Fibroblast of lung (primary cell): ENCODE measurements at regions not wholly inside any gene's neighbourhood (a gene's known extent, or its start where the extent isn't known, plus 50 kb on each side); places are given as distances from the start of the nearest gene placed in this dataset.

Source experiments
- DNase-seq, 2 donors: peaks; one replicate each; pipeline versions ENCODE4 v3.0.0 to v3.0.0-alpha.2; 2010; ENCODE audit warnings: low read depth in 2 of 2
- H2AFZ ChIP-seq: 2 replicates; pipeline ENCODE4 v1.5.1; 2012; ENCODE audit warnings: low read length, control low read depth, inconsistent platforms
- H3K27ac ChIP-seq: 2 replicates; pipeline ENCODE4 v1.5.1; 2011; ENCODE audit warnings: low read length, control low read depth; ENCODE audit not compliant: insufficient read depth
- H3K27me3 ChIP-seq: 2 replicates; pipeline ENCODE4 v1.5.1; 2011; ENCODE audit warnings: mild to moderate bottlenecking, low read length; ENCODE audit not compliant: control insufficient read depth, insufficient read depth
- H3K36me3 ChIP-seq: 2 replicates; pipeline ENCODE4 v1.5.1; 2011; ENCODE audit warnings: low read length; ENCODE audit not compliant: control insufficient read depth, insufficient read depth
- H3K4me1 ChIP-seq: 2 replicates; pipeline ENCODE4 v1.5.1; 2011; ENCODE audit warnings: low read length; ENCODE audit not compliant: control insufficient read depth, insufficient read depth; ENCODE audit errors: extremely low read depth
- H3K4me2 ChIP-seq: 2 replicates; pipeline ENCODE4 v1.5.1; 2011; ENCODE audit warnings: low read length, control low read depth; ENCODE audit not compliant: insufficient read depth; ENCODE audit errors: extremely low read depth
- H3K4me3 ChIP-seq, 4 experiments: fragments of 200-600 bp in 1 of 4; sonication (generic) in 1 of 4; replicated peaks in 1 of 4; 2 replicates each; pipeline ENCODE4 v1.5.1; 2011 to 2016; ENCODE audit warnings: low read length in 4 of 4, low read depth in 3 of 4, mild to moderate bottlenecking in 3 of 4, control low read depth in 2 of 4, inconsistent platforms in 1 of 4, mixed read lengths in 1 of 4; ENCODE audit not compliant: insufficient read depth in 1 of 4; ENCODE audit errors: control extremely low read depth in 1 of 4
- H3K79me2 ChIP-seq: 2 replicates; pipeline ENCODE4 v1.5.1; 2012; ENCODE audit warnings: mild to moderate bottlenecking, low read length, inconsistent platforms; ENCODE audit not compliant: control insufficient read depth, insufficient read depth
- H3K9ac ChIP-seq: 2 replicates; pipeline ENCODE4 v1.5.1; 2011; ENCODE audit warnings: mild to moderate bottlenecking, low read length, control low read depth; ENCODE audit not compliant: insufficient read depth
- H3K9me3 ChIP-seq: 2 replicates; pipeline ENCODE4 v1.5.1; 2012; ENCODE audit warnings: low read depth, low read length; ENCODE audit not compliant: control insufficient read depth, insufficient read depth
- H4K20me1 ChIP-seq: 2 replicates; pipeline ENCODE4 v1.5.1; 2011; ENCODE audit warnings: low read length; ENCODE audit not compliant: control insufficient read depth, insufficient read depth; ENCODE audit errors: extremely low read depth
- CTCF ChIP-seq, 2 donors: IDR thresholded peaks in 1 of 2; conservative IDR thresholded peaks in 1 of 2; 1 replicate in 1 of 2; 2 replicates in 1 of 2; pipeline ENCODE4 v1.5.1; 2011 to 2012; ENCODE audit warnings: low read length in 2 of 2, control low read depth in 1 of 2, inconsistent platforms in 1 of 2, low read depth in 1 of 2, mild to moderate bottlenecking in 1 of 2
- EZH2 ChIP-seq: IDR thresholded peaks from 2 replicates; pipeline ENCODE4 v1.5.1; 2012; ENCODE audit warnings: low read length, control low read depth, mild to moderate bottlenecking; ENCODE audit errors: missing control alignments

GRCh38 chr5:142439207-142439860 is 114.5 kb upstream of the SPRY4 start:
- DNase-seq = no peak

DNA sequence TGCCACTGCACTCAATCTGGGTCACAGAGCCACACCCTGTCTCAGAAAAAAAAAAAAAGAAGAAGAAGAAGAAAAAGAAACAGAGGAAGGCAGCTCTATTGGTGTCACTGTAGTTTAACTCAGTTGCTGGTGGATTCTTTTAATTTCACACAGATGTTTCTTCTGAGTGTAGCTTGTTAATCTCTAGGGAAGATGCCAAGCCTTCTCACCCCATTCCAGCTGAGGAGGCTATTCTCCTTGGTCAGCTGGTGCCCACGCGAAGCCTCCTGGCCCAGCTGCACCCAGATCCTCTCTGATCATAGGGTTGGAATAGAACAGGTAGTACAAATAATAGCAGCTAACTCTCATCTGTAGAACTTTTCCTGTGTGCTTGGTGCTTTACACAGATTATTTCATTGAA is 113.8 kb upstream of the SPRY4 start:
- H2AFZ ChIP-seq = no peak overlapping the region
- H3K27ac ChIP-seq = no peak overlapping the region
- no peak overlapping the region for H3K4me3 ChIP-seq
- no peaks in the 10 kb centered on the region for H4K20me1 ChIP-seq
- peaks cover 7% of the 10 kb centered on the region for H3K4me1 ChIP-seq
- no peaks in the 10 kb centered on the region for H3K27me3 ChIP-seq
- H3K79me2 ChIP-seq = no peaks in the 10 kb centered on the region
- H3K4me2 ChIP-seq = no peak overlapping the region
- H3K9ac ChIP-seq = no peak overlapping the region
- DNase-seq = no peak
- no peaks in the 10 kb centered on the region for H3K36me3 ChIP-seq
- TF ChIP-seq CTCF (conservative IDR thresholded peaks at IDR 0.05 in 1 of 2, IDR thresholded peaks at IDR 0.05 in 1 of 2; ENCODE audit: low read depth in 1 of 2, low read length in 2 of 2) = no peak
- no peak for TF ChIP-seq EZH2
- H3K9me3 ChIP-seq = no peaks in the 10 kb centered on the region

More at GRCh38 chr5:142439207-142439860, 114.5 kb upstream of the SPRY4 start:
- no peaks in the 10 kb centered on the region for H3K79me2 ChIP-seq
- no peaks in the 10 kb centered on the region for H4K20me1 ChIP-seq
- H3K36me3 ChIP-seq = no peaks in the 10 kb centered on the region
- H3K4me3 ChIP-seq = no peak overlapping the region
- H3K4me2 ChIP-seq = peak overlapping the region; percentile 2
- H3K4me1 ChIP-seq = peaks cover 10% of the 10 kb centered on the region
- H2AFZ ChIP-seq = no peak overlapping the region
- TF ChIP-seq EZH2 = no peak
- TF ChIP-seq CTCF (conservative IDR thresholded peaks at IDR 0.05 in 1 of 2, IDR thresholded peaks at IDR 0.05 in 1 of 2; ENCODE audit: low read depth in 1 of 2, low read length in 2 of 2) = no peak
- H3K27me3 ChIP-seq = no peaks in the 10 kb centered on the region
- no peak overlapping the region for H3K9ac ChIP-seq
- no peak overlapping the region for H3K27ac ChIP-seq
- H3K9me3 ChIP-seq = no peaks in the 10 kb centered on the region

DNA sequence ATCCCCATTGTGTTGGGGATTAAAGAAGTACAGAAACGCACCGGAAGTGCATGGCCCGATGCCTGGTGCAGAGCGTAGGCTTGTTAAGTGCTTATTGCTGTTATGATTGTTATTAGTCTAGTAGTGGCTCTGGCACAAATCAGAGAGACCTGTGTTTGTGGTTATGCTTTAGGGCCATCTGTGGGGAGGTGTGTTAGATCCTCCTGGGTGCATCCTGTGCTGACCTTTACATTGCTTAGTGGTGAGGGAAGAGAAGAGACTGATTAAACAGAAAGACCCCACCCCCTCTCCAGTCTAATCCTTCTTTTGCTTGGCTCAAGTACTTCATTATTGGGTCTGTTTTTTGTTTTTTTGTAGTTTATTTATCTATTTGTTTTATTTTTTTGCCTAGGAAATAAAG is 112.7 kb upstream of the SPRY4 start:
- Histone ChIP-seq H3K4me2 (no peak overlapping the region), H3K9ac (no peak overlapping the region), H3K9me3 (no peaks in the 10 kb centered on the region), H4K20me1 (no peaks in the 10 kb centered on the region), H3K4me1 (peaks cover 7% of the 10 kb centered on the region), H3K79me2 (no peaks in the 10 kb centered on the region), H3K27me3 (no peaks in the 10 kb centered on the region), H2AFZ (no peak overlapping the region), H3K36me3 (no peaks in the 10 kb centered on the region), H3K27ac (no peak overlapping the region), H3K4me3 (no peak overlapping the region)
- DNase-seq = no peak
- TF ChIP-seq EZH2 (no peak), CTCF (conservative IDR thresholded peaks at IDR 0.05 in 1 of 2, IDR thresholded peaks at IDR 0.05 in 1 of 2; ENCODE audit: low read depth in 1 of 2, low read length in 2 of 2) (no peak)
